ENCODE measurements at regions not wholly inside any gene's neighbourhood (a gene's known extent, or its start where the extent isn't known, plus 50 kb on each side); places are given as distances from the start of the nearest gene placed in this dataset.

DNA sequence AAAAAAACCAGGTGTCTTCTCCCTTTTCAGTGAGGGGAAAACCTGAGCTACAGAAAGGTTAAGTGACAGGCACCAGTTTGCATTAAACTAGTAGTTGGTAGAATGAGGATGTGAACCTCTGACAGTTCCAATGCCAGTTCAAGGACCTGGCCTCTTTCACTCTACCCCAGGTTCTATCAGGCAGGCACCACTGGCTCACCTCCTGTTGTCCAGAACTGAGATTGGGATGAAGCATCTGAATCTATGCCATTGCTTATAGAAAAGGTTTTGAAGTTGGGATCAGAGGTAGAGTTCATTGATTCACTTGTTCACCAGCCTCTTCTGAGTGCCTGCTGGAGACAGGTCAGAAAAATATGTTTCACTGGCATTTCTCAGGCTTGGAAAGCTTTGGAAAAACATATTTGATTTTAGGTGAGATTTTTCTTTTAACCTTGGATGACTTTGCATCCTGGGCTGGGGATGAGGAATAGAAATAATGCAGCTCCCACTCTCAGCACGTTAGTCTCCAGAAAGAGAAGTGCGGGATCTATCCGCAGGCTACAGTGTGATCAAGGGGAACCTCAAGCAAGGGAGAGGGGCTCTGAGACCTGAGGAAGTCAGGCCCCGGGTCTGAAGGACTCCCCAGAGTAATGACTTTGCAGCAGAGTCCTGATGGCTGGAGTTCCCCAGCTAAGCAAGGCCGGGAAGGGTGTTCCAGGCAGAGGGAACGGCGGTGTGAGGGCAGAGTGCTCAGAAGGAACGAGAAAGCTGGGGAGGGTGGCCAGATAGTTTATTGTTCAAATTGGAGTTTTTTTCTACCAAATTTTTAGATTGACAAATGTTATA, 250.3 kb downstream of the MYCN start:
- TF ChIP-seq CTCF (IDR thresholded peaks at IDR 0.05; ENCODE audit: low read depth, low read length) = no peak
- DNase-seq (ENCODE audit: low read depth) = no peak
- no peak overlapping the region for H3K4me3 ChIP-seq (ENCODE audit: low read depth, low read length)

DNA sequence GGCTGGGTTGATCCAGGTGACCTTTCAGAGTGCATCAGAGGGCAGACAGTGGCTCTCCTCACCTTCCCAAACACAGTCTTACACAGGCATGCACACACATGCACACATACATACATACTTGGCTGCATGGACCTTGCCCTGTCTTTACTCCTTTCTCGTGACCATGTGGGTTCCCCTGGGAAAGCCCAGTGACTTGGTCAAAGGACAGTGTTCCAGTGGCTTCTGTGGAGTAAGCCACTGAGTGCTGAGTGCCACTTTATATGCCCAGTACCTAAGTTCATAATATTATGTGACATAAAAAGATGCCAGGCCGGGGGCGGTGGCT, 249.4 kb downstream of the MYCN start:
- no peak for DNase-seq (ENCODE audit: low read depth)
- H3K4me3 ChIP-seq (ENCODE audit: low read depth, low read length) = no peak overlapping the region
- TF ChIP-seq CTCF (IDR thresholded peaks at IDR 0.05; ENCODE audit: low read depth, low read length) = no peak
- TF ChIP-seq, protein P1, sequence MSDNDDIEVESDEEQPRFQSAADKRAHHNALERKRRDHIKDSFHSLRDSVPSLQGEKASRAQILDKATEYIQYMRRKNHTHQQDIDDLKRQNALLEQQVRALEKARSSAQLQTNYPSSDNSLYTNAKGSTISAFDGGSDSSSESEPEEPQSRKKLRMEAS (IDR thresholded peaks at IDR 0.05; ENCODE audit: low read depth, low read length) = no peak
- no peak for TF ChIP-seq MYC (IDR thresholded peaks at IDR 0.05; ENCODE audit: low read depth, low read length)
- no peak for TF ChIP-seq POLR2A (IDR thresholded peaks at IDR 0.05; ENCODE audit: extremely low read depth, insufficient read length)

DNA sequence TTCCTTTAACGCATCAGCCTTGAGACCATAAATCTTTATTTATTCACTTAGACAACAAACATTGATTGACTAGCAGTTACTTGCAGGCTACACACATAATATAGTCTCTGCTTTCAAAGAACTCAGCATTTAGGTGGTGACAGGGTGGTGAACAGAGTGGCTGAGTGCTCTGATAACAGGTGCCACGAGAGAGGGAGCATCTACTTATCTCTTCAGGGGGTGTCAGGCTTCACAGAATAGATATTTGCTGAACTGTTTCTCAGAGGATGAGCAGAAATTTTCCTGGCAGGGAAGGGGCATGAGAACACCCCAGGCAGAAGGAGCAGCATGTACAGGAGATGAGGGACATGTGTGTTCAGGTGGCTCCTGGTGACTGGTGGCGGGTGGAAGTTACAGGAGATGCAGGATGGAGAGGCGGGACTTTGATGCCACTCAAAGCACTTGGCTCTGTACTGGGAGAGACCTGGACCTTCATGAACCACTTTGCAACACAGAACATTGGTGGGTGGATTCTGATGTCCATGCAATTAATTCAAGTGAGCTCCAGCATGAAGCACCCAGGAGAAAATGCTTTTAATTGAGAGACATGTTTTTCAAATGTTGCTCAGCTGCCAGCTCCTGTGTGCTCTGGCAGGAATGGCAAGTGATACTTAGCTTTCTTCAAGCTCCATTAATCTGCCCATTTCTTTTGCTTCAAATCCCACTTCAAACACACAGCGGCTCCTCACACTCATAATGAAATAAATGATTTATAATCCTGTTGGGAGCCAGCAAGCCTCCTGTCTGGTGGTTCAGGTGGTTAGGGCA, 248.9 kb downstream of the MYCN start:
- no peak for DNase-seq (ENCODE audit: low read depth)
- H3K4me3 ChIP-seq (ENCODE audit: low read depth, low read length) = no peak overlapping the region
- TF ChIP-seq CTCF (IDR thresholded peaks at IDR 0.05; ENCODE audit: low read depth, low read length) = no peak
- no peak for TF ChIP-seq MYC (IDR thresholded peaks at IDR 0.05; ENCODE audit: low read depth, low read length)
- no peak for TF ChIP-seq POLR2A (IDR thresholded peaks at IDR 0.05; ENCODE audit: extremely low read depth, insufficient read length)
- TF ChIP-seq, protein P1 (IDR thresholded peaks at IDR 0.05; ENCODE audit: low read depth, low read length) = no peak

GRCh38 chr2:16188261-16188890, 248.0 kb downstream of the MYCN start:
- DNase-seq (ENCODE audit: low read depth) = no peak
- no peak overlapping the region for H3K4me3 ChIP-seq (ENCODE audit: low read depth, low read length)
- TF ChIP-seq POLR2A (IDR thresholded peaks at IDR 0.05; ENCODE audit: extremely low read depth, insufficient read length) (no peak), MYC (IDR thresholded peaks at IDR 0.05; ENCODE audit: low read depth, low read length) (no peak), CTCF (IDR thresholded peaks at IDR 0.05; ENCODE audit: low read depth, low read length) (no peak)
- TF ChIP-seq, protein P1 (IDR thresholded peaks at IDR 0.05; ENCODE audit: low read depth, low read length) = no peak

DNA sequence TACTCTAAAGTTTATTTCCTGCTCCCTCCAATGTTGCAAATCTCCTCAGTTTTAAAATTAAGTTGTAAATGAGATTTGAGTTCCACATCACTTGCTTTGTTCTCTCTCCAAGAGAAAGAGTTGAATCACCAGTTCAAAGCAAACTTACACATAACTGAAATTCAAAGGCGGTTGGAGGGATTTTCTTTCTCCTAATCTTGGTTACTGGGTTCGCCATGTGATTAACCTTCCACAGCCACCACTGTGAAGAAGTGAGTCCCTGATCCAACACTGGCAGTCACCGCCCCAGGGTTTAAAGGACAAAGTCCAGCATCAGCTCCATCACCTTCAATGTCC, 247.1 kb downstream of the MYCN start:
- no peak overlapping the region for H3K4me3 ChIP-seq (ENCODE audit: low read depth, low read length)
- DNase-seq (ENCODE audit: low read depth) = no peak
- TF ChIP-seq, protein P1 (IDR thresholded peaks at IDR 0.05; ENCODE audit: low read depth, low read length) = no peak
- TF ChIP-seq CTCF (IDR thresholded peaks at IDR 0.05; ENCODE audit: low read depth, low read length) = no peak
- no peak for TF ChIP-seq MYC (IDR thresholded peaks at IDR 0.05; ENCODE audit: low read depth, low read length)
- TF ChIP-seq POLR2A (IDR thresholded peaks at IDR 0.05; ENCODE audit: extremely low read depth, insufficient read length) = no peak

All from NB4 (cell line).